Esophagus muscularis mucosa (tissue), 4 donors: ENCODE measurements at regions not wholly inside any gene's neighbourhood (a gene's known extent, or its start where the extent isn't known, plus 50 kb on each side); places are given as distances from the start of the nearest gene placed in this dataset.
"Not testable (repeated sequence)": the region's sequence is repeated elsewhere in the genome, so short reads cannot be mapped to it uniquely, and the experiment has no call there.

Experiments used
- EP300 ChIP-seq: sonication (generic); formaldehyde crosslinking; IDR thresholded peaks from one replicate; pipeline ENCODE4 v1.6.1; 2017; ENCODE audit warnings: antibody characterized with exemption
- POLR2A ChIP-seq: fragments of 450-650 bp; IDR thresholded peaks from one replicate; pipeline ENCODE4 v1.6.1; 2017; ENCODE audit warnings: antibody characterized with exemption, moderate library complexity, mild to moderate bottlenecking, low read depth
- TF ChIP-seq, protein P1 (sequence below), 3 experiments: fragments of 200-600 bp in 2 of 3; fragments of 450-650 bp in 1 of 3; sonication (generic) in 2 of 3; IDR thresholded peaks; one replicate each; pipeline ENCODE4 v1.5.1; 2017 to 2019; ENCODE audit warnings: antibody characterized with exemption in 3 of 3, mild to moderate bottlenecking in 2 of 3, moderate library complexity in 1 of 3

GRCh38 chr15:21265628-21266027 lies 174.7 kb downstream of the POTEB3 start:
- TF ChIP-seq EP300, POLR2A: not testable (repeated sequence)
- TF ChIP-seq, protein P1, sequence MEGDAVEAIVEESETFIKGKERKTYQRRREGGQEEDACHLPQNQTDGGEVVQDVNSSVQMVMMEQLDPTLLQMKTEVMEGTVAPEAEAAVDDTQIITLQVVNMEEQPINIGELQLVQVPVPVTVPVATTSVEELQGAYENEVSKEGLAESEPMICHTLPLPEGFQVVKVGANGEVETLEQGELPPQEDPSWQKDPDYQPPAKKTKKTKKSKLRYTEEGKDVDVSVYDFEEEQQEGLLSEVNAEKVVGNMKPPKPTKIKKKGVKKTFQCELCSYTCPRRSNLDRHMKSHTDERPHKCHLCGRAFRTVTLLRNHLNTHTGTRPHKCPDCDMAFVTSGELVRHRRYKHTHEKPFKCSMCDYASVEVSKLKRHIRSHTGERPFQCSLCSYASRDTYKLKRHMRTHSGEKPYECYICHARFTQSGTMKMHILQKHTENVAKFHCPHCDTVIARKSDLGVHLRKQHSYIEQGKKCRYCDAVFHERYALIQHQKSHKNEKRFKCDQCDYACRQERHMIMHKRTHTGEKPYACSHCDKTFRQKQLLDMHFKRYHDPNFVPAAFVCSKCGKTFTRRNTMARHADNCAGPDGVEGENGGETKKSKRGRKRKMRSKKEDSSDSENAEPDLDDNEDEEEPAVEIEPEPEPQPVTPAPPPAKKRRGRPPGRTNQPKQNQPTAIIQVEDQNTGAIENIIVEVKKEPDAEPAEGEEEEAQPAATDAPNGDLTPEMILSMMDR (IDR thresholded peaks at IDR 0.05), result not testable (repeated sequence)
